ENCODE measurements at regions not wholly inside any gene's neighbourhood (a gene's known extent, or its start where the extent isn't known, plus 50 kb on each side); places are given as distances from the start of the nearest gene placed in this dataset.

DNA sequence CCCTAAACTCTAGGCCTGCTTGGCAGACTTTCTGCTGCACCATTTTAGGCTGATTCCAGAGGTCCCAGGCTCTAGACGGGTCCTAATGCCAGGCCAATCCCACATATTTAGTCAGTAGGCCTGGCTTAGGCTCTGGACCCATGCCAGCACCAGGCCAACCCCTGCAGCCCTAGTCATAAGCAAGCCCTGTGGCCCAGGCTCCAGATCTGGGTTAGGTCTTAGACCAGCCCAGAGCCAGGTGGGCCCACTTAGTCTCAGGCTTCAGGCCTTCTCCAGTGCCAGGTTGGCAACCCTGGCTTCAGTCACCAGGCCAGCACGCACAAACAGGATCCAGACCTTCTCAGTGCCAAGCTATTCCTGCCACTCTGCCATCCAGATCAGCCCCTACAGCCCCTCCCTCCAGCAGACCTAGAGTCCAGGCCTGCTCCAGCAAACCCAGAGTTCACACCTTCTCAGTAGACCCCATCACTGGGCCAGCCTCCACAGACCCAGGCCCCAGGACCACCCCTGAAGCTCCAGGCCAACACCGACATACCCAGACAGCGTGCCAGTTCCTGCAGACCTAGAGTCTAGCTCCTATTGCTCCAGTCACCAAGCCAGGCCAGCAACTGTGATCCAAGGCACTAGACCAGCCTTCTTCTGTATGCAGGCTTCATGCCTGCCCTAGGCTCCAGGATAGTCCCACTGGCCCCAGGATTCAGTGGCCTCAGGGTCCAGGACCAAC, 467.6 kb downstream of the RWDD3 start:
- TF ChIP-seq, protein P1, sequence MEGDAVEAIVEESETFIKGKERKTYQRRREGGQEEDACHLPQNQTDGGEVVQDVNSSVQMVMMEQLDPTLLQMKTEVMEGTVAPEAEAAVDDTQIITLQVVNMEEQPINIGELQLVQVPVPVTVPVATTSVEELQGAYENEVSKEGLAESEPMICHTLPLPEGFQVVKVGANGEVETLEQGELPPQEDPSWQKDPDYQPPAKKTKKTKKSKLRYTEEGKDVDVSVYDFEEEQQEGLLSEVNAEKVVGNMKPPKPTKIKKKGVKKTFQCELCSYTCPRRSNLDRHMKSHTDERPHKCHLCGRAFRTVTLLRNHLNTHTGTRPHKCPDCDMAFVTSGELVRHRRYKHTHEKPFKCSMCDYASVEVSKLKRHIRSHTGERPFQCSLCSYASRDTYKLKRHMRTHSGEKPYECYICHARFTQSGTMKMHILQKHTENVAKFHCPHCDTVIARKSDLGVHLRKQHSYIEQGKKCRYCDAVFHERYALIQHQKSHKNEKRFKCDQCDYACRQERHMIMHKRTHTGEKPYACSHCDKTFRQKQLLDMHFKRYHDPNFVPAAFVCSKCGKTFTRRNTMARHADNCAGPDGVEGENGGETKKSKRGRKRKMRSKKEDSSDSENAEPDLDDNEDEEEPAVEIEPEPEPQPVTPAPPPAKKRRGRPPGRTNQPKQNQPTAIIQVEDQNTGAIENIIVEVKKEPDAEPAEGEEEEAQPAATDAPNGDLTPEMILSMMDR (optimal IDR thresholded peaks at IDR 0.05 in 1 of 3, IDR thresholded peaks at IDR 0.05 in 1 of 3, conservative IDR thresholded peaks at IDR 0.05 in 1 of 3; ENCODE audit: extremely low read depth in 1 of 3, insufficient read depth in 2 of 3, low read length in 3 of 3) = no peak
- TF ChIP-seq EZH2 (IDR thresholded peaks at IDR 0.05; ENCODE audit: low read length) = no peak

All from keratinocyte (primary cell).